ENCODE measurements at regions not wholly inside any gene's neighbourhood (a gene's known extent, or its start where the extent isn't known, plus 50 kb on each side); places are given as distances from the start of the nearest gene placed in this dataset.

- DNase-seq (ENCODE audit: low read depth in 1 of 2, low spot score in 1 of 2), result no peak
- TF ChIP-seq CTCF (IDR thresholded peaks at IDR 0.05; ENCODE audit: low read depth, low read length), result no peak
- Histone ChIP-seq H3K4me3 (no peak overlapping the region), H3K36me3 (no peaks in the 10 kb centered on the region), H3K4me1 (ENCODE audit: low read depth) (peaks cover 4% of the 10 kb centered on the region), H3K27ac (no peak overlapping the region), H3K27me3 (no peaks in the 10 kb centered on the region), H3K9me3 (ENCODE audit: low read depth) (no peaks in the 10 kb centered on the region)
Measured at GRCh38 chr4:77347351-77347966, 190.5 kb downstream of the CCNG2 start.

- Histone ChIP-seq H3K27ac (no peak overlapping the region), H3K9me3 (ENCODE audit: low read depth) (no peaks in the 10 kb centered on the region), H3K36me3 (no peaks in the 10 kb centered on the region), H3K4me3 (no peak overlapping the region), H3K27me3 (no peaks in the 10 kb centered on the region), H3K4me1 (ENCODE audit: low read depth) (peaks cover 4% of the 10 kb centered on the region)
- no peak for TF ChIP-seq CTCF (IDR thresholded peaks at IDR 0.05; ENCODE audit: low read depth, low read length)
- DNase-seq (ENCODE audit: low read depth in 1 of 2, low spot score in 1 of 2), result no peak
Measured at GRCh38 chr4:77348815-77349214, 191.8 kb downstream of the CCNG2 start.

- H3K4me3 ChIP-seq, result no peak overlapping the region
- no peak for TF ChIP-seq CTCF (IDR thresholded peaks at IDR 0.05; ENCODE audit: low read depth, low read length)
- H3K4me1 ChIP-seq (ENCODE audit: low read depth), result peaks cover 4% of the 10 kb centered on the region
- H3K27ac ChIP-seq, result no peak overlapping the region
- no peaks in the 10 kb centered on the region for H3K27me3 ChIP-seq
- H3K36me3 ChIP-seq, result no peaks in the 10 kb centered on the region
- H3K9me3 ChIP-seq (ENCODE audit: low read depth), result no peaks in the 10 kb centered on the region
- no peak for DNase-seq (ENCODE audit: low read depth in 1 of 2, low spot score in 1 of 2)
Measured at GRCh38 chr4:77349364-77349763, 192.4 kb downstream of the CCNG2 start.

- H3K27ac ChIP-seq, result no peak overlapping the region
- no peak for TF ChIP-seq CTCF (IDR thresholded peaks at IDR 0.05; ENCODE audit: low read depth, low read length)
- no peak overlapping the region for H3K4me3 ChIP-seq
- peaks cover 4% of the 10 kb centered on the region for H3K4me1 ChIP-seq (ENCODE audit: low read depth)
- H3K9me3 ChIP-seq (ENCODE audit: low read depth), result no peaks in the 10 kb centered on the region
- H3K36me3 ChIP-seq, result no peaks in the 10 kb centered on the region
- no peak for DNase-seq (ENCODE audit: low read depth in 1 of 2, low spot score in 1 of 2)
- no peaks in the 10 kb centered on the region for H3K27me3 ChIP-seq
Measured at GRCh38 chr4:77349796-77350195, 192.8 kb downstream of the CCNG2 start.

- H3K27me3 ChIP-seq, result no peaks in the 10 kb centered on the region
- H3K4me3 ChIP-seq, result no peak overlapping the region
- H3K9me3 ChIP-seq (ENCODE audit: low read depth), result no peaks in the 10 kb centered on the region
- no peak for TF ChIP-seq CTCF (IDR thresholded peaks at IDR 0.05; ENCODE audit: low read depth, low read length)
- H3K27ac ChIP-seq, result no peak overlapping the region
- no peaks in the 10 kb centered on the region for H3K36me3 ChIP-seq
- DNase-seq (ENCODE audit: low read depth in 1 of 2, low spot score in 1 of 2), result no peak
- peaks cover 4% of the 10 kb centered on the region for H3K4me1 ChIP-seq (ENCODE audit: low read depth)
Measured at GRCh38 chr4:77352192-77352591, 195.2 kb downstream of the CCNG2 start.
